Kidney glomerular epithelial cell (primary cell): ENCODE measurements at regions not wholly inside any gene's neighbourhood (a gene's known extent, or its start where the extent isn't known, plus 50 kb on each side); places are given as distances from the start of the nearest gene placed in this dataset.
"Not testable (repeated sequence)": the region's sequence is repeated elsewhere in the genome, so short reads cannot be mapped to it uniquely, and the experiment has no call there.

Experiments used
- DNase-seq: peaks from one replicate; lab custom pipeline; 2025; lab: John Stamatoyannopoulos, UW

GRCh38 chr4:127219232-127219631 is 413.5 kb upstream of the INTU start:
- DNase-seq: no peak

DNA sequence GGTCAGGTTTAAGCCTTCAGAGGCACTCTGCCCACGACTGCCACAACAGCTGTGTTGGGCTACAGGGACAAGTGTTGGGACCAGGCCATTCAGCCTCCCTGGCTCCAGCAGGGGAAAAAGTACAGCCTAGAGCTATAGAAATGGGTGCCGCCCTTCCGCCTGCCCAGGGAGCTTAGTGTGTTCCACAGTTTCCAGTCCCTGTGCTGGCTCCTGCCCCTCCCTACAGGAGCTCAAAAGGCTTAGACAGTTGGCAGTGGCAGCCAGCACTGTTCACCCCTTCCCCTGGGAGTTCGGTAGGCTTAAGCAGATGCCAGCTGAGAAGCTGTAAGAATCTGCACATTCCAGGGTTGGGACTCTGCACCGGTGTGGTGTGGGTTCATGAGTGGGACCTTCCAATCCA is 408.2 kb upstream of the INTU start:
- DNase-seq: no peak

DNA sequence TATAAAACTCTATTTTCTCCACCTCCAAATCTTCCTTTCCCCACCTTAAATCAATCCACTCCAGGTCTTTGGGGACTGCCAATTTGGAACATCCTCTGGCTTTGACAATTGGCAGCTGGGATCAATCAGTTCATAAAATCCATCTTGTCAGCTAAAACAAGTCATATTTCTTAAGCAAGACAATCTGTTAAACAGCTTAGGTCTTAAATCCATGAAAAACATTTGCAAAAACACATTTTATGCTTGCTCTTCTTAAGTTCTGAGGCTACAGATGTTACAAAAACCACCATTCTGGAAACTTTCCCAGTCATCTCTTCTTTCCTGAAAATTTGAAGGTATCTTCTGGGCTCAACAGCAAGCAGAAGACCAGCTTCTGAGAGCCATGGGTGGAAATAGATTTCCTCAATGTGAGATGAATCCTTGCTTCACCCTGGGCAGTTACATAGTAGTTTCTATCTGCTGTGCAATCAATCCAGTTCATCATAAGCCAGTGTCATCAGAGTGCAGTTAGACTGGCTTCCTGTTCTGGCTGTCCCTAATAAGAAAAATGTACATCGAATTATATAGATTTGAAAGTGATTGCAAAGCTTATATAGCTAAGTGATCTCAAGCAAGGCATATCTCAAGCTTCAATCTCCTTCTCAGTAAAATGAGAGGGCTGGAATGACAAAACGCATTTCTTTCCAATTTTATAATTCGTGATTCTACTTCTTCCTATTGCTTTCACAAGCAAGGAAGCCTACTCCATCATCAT is 402.7 kb upstream of the INTU start:
- DNase-seq: no peak

GRCh38 chr4:127236889-127237288 is 395.9 kb upstream of the INTU start:
- DNase-seq: no peak

GRCh38 chr4:127237581-127237980 is 395.2 kb upstream of the INTU start:
- DNase-seq: no peak

GRCh38 chr4:127238956-127239475 is 393.7 kb upstream of the INTU start:
- no peak for DNase-seq

GRCh38 chr4:127239902-127240763 is 392.6 kb upstream of the INTU start:
- no peak for DNase-seq

GRCh38 chr4:127240764-127241105 is 392.0 kb upstream of the INTU start:
- DNase-seq: no peak

DNA sequence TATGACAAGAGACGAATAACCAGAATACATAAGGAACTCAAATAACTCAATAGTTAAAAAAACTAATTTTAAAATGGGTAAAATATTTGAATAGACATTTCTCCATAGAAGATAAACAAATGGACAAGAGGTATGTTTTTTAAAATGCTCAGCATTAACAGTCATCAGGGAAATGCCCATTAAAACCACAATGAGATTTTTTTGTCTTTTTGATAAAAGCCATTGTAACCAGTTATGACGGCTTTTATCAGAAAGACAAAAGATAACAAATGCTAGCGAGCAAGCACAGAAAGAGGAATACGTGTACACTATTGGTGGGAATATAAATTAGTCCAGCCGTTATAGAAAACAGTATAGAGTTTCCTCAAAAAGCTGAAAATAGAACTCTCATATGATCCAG is 388.2 kb upstream of the INTU start:
- no peak for DNase-seq

GRCh38 chr4:127246963-127247952 is 385.5 kb upstream of the INTU start:
- no peak for DNase-seq

- DNase-seq: peak; percentile 3
Measured at GRCh38 chr4:127249066-127249766, 383.5 kb upstream of the INTU start.

DNA sequence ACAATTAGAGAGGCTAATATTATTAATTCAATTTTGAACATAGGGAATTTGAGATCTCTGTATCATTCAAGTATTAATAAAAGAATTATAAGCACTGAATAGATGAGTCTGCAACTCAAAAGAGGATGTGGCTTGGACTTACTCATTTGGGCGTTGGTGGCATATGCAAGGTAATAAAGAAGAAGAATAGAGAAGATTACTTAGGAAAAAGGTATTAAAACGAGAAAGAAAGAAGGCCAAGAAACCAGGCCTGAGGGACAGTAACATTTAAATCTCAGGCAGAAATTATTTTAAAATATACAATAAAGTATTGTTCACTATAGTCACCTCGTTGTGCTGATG is 383.0 kb upstream of the INTU start:
- no peak for DNase-seq

- DNase-seq: no peak
Measured at GRCh38 chr4:127250577-127250976, 382.2 kb upstream of the INTU start.

DNA sequence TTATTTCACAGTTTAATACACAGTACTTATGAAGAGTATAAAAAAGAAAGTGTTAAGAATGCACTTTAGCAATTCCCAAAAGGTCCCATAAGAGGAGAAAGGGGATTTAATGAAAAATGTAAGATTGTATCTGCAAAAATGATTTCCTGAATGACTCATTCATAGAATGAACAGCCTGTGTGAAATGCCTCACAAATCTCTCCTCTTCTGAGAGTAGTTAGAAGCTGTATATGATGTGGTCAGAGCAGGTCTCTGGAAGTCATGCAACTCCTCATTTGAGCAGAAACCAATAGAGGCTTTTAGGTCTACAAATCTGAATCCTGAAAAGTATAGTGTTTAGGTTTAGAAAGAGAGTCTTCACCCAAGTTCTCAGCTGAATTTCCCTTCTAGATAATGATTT is 381.3 kb upstream of the INTU start:
- no peak for DNase-seq

DNA sequence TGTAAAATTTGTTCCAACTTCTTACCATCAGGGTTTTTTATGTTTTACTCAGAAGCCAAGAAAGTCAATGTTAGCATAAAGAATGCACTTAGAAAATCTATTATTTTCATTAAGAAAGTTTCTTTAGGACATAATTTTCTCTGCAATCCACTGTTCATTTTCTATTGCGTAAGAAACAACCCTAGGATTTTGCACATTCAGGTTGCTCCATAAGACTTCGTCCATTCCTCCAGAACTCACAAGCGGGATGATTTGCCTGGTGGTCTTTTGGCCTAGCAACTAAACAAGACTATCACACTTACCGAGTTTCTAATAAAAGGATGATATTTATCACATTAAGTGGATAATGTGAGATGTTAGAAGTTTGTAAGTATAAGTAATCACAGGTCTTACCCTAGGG is 376.3 kb upstream of the INTU start:
- DNase-seq: no peak

DNA sequence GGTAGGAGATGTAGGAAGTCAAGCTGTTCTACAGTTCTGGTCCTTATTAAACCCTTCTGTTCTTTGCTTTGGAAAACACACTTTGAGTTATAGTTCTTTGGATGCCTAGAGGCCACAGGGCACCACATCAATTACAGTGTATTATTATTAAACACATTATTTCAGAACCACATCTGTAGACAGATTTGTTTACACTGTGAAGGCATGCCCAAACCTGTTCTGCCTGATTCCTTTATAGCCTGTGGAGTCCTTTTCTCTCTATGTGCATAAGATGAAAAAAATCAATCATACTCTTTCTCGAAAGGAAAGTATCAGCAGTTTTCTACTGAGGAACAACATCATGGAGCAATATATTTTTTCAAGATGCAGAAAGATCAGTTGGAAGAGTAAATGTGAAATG is 371.3 kb upstream of the INTU start:
- no peak for DNase-seq

GRCh38 chr4:127268367-127268766 is 364.4 kb upstream of the INTU start:
- no peak for DNase-seq

DNA sequence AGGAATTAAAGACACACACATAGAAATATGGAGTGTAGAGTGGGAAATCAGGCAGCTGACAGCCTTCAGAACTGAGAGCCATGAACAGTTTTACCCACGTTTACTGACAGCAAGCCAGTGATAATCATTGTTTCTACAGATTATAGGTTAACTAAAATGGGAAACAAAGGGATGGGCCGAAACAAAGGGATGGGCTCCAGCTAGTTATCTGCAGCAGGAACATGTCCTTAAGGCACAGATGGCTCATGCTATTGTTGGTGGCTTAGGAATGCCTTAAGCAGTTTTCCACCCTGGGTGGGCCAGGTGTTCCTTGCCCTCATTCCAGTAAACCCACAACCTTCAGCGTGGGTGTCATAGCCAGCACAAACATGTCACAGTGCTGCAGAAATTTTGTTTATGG is 355.7 kb upstream of the INTU start:
- not testable (repeated sequence) for DNase-seq

GRCh38 chr4:127284236-127284635 is 348.5 kb upstream of the INTU start:
- no peak for DNase-seq

DNA sequence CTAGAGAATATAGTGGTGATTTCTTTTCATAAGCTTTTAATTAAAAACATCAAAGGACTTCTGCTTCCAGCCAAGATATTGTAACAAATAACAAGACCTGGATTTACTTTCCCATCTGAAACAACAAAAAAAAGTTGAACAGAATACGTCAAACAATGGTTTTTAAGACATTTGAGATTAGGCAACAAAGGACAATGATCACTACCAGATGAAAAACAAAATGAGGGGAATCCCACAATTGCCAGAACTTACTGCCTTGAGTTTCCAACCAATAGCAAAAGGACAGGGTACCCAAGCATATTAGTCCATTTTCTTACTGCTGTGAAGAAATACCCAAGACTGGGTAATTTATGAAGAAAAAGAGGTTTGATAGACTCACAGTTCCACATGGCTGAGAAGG is 341.4 kb upstream of the INTU start:
- no peak for DNase-seq

DNA sequence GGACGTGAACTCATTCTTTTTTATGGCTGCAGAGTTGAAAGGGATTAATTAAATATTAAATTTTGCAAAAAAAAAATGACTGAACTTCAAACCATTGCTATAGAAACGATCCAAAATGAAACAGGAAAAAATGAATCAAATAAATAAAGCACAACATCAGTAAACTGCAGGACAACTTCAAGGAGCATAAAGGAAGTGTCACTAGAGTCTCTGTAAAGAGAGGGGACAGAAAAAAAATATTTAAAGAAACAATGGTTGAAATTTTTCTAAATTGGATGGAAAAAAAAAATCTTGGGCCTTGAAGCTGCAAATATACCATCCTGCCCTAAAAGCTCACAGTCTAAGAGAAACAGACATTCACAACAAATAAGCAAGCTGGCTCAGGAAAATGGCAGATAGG is 339.3 kb upstream of the INTU start:
- DNase-seq: no peak

DNA sequence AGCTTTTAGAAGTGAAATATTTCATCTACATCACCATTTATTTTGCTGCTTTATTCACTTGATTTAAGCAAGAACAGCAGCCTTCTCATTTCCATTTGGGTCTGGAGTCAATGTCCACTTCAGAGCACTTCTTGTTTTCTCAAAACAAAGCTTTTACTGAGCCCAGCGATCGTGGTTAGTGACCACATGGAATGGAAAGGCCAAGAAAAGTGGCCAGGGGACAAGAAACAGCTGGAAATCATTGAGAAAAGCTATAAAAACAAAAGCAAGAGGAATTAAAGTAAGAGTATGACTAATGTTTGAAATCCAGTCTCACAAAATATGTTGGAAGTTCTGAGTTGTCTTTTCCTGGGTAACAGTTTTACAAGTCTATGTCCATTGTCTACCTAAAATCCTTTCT is 328.4 kb upstream of the INTU start:
- no peak for DNase-seq
